NCI-H345 (cell line): ENCODE measurements at regions not wholly inside any gene's neighbourhood (a gene's known extent, or its start where the extent isn't known, plus 50 kb on each side); places are given as distances from the start of the nearest gene placed in this dataset.

ENCODE experiments used
- DNase-seq: peaks from one replicate; lab custom pipeline; 2025; lab: John Stamatoyannopoulos, UW

- DNase-seq, result no peak
These were observed 132.5 kb downstream of the OLFM1 start for GRCh38 chr9:135219676-135220600.

GRCh38 chr9:135220601-135221575, 133.4 kb downstream of the OLFM1 start:
- DNase-seq, result no peak

DNA sequence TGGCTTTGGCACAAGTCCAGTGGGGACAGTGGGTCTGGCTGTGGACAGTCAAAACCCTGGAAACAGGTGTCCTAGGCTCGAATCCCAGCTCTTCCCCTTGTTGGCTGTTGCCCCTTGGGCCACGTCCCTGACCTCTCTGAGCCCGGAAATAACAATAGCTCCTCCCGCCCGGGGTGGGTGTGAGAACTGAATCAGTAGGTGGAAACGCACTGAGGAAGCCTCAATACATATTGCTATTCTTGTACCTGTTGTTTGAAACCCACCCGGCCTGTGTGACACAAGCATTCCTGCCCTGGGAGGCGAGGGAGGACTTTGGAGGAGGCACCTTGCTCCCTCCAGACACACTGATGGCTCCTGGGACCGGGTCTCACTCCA, 134.1 kb downstream of the OLFM1 start:
- DNase-seq, result no peak

DNA sequence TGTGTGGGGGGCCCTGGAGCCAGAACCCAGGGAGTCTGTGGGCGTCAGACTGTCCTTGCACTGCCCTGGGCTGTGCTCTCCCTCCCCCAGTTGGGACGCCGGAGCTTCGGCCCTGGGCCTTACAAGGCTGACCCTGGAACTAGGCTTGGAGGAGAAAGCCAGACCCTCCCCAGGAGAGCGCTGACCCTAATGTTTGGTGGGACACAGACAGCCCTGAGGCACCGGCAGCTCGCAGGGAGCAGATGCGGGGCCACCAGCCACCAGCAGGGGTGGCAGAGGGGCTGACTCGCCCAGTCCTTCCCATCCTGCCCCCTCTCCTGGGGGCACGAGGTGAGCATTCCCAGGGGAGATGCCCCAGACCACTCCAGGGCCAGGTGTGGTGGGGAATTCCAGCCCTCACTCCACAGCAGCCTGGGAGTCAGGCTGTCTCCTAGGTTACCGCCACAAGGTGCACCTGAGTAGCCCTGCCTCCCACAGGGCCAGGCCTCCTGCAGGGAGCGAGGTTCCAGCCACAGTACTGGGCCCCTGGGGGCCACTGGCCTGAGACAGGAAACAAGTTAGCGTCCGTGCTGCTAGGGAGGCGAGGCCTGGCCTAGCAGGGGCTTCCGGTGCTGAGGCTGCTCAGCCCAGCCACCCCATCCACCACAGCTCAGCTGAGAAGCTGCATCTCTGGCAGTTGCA, 134.6 kb downstream of the OLFM1 start:
- DNase-seq, result peak; percentile 34

- DNase-seq, result no peak
These were observed 135.7 kb downstream of the OLFM1 start for GRCh38 chr9:135222881-135223760.

DNA sequence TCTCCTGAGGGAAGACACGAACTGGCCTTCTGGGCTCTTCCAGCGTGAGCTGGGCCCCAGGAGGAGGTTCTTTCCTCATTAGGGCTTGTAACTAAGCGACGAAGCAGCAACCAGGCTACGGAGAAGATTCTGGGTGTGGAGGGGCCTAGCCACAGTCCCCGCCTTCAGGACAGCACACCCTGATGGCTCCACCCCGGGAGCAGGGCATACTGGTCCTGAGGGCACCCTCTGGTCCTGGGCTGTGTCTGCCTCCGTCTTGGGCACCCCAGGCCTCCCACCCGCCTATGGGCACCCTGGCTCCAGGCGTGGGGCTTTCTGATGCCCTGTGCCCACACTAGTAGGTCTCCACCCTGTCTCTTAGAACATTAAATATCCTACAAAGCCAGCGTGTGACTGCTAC, 136.4 kb downstream of the OLFM1 start:
- DNase-seq, result no peak

- peak; percentile 67 for DNase-seq
These were observed 136.9 kb downstream of the OLFM1 start for GRCh38 chr9:135224286-135224877.

DNA sequence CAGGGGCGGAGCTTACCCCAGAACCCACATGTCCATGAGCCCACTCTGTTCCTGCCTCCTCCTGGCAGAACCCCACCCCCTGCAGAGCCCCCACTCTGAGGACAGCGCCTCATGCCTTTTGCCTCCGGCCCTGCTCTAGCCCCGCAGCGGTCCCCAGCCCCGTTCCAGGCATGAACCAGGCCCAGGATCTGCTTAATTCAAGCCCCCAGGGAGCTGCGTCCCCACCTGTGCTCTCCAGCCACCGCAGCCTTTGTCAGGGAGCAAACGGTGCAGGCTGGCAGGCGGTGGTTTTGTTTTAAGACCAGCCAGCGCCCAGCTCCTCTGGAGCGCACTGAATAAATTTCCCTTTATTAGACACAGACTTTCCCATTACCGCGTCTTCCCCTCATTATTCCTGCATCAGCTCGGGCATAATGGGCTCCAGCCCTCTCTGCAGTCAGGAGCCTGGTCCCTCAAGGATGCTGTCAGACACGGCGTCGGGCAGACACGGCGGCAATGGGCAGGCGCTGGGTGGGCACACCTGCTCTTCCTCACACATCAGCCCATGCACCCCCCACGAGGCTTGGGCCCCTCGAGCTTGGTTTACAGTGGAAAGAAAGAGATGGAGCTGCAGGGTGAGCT, 137.6 kb downstream of the OLFM1 start:
- peak; percentile 54 for DNase-seq

DNA sequence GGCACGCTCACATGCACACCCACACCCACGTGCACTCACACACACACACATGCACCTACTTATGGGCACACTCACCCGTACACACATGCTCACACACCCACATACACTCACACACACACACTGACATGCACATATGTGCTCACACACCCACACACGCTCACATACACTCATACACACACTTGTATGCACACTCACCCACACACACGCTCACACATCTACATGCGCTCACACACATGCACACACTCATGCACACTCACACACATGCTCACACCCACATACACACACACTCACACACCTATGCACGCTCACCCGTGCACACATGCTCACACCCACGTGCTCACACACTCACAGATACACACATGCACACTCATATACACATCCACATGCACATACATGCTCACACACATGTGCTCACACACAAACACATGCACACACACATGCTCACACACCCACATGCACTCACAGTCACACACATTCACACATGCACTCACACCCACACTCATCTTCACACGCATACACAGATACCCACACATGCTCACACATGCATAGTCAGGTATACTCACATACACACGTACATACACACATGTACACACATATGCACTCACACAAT, 138.3 kb downstream of the OLFM1 start:
- no peak for DNase-seq

DNA sequence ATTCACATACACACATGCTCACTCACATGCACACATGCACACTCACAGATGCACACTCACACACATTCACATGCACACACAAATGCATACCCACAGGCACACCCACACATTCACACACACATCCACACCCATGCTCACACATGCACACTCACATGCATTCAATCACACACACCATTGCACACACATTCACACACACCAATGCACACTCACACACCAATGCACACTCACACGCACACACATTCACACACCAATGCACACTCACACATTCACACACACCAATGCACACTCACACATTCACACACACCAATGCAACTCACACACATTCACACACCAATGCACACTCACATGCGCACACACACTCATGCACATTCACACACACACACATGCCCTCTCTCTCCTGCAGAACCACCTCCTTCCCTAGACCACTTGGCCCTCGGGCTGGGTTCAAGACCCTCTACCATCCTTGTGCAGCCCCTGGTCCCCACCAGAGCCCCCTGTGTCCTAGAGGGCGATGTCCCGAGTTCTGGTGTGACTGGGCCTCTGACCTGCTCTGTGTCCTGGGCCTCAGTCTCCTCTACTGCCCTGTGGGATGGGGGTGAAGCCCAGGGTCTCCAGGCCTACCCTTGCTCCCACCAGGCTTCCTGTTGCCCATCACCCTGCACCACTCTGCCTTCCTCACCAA, 139.0 kb downstream of the OLFM1 start:
- DNase-seq, result no peak

GRCh38 chr9:135227641-135228251, 140.3 kb downstream of the OLFM1 start:
- no peak for DNase-seq

- DNase-seq, result no peak
These were observed 141.0 kb downstream of the OLFM1 start for GRCh38 chr9:135228345-135228982.

- no peak for DNase-seq
These were observed 141.6 kb downstream of the OLFM1 start for GRCh38 chr9:135228983-135229625.

- no peak for DNase-seq
These were observed 142.4 kb downstream of the OLFM1 start for GRCh38 chr9:135229701-135230385.

- DNase-seq, result no peak
These were observed 142.9 kb downstream of the OLFM1 start for GRCh38 chr9:135230386-135230765.

- DNase-seq, result no peak
These were observed 143.5 kb downstream of the OLFM1 start for GRCh38 chr9:135230817-135231520.
